ENCODE measurements at regions not wholly inside any gene's neighbourhood (a gene's known extent, or its start where the extent isn't known, plus 50 kb on each side); places are given as distances from the start of the nearest gene placed in this dataset.

GRCh38 chr6:169157197-169158148 lies 96.2 kb downstream of the THBS2 start:
- Mint-ChIP-seq H3K36me3 (no peaks in the 10 kb centered on the region), H3K27me3 (ENCODE audit: low read depth in 3 of 3) (peaks cover 0 to 4% (median 0%) of the 10 kb centered on the region in 3 donors), H3K4me3 (no peak overlapping the region), H3K4me1 (no peaks in the 10 kb centered on the region), H3K27ac (no peak overlapping the region), H3K9me3 (no peaks in the 10 kb centered on the region)
- no peak for DNase-seq

DNA sequence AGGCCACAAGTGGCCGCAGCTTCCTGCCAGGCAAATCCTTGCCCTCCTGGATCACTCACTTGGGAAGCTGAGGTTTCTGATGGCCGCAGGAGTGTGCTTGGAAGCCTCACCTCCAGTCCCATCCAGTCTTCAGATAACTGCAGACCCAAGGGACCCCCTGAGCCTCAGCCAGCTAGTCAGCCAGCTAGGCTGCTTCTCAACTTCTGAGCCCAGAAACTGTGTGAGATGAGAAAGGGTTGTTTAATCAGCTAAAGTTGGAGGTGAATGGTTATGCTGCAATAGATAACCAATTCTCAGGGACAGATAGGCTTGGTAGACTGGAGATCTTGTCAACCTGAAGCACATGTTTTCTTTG lies 96.9 kb downstream of the THBS2 start:
- DNase-seq = no peak
- Mint-ChIP-seq H3K9me3 (no peaks in the 10 kb centered on the region), H3K4me1 (no peaks in the 10 kb centered on the region), H3K36me3 (no peaks in the 10 kb centered on the region), H3K4me3 (no peak overlapping the region), H3K27ac (no peak overlapping the region), H3K27me3 (ENCODE audit: low read depth in 3 of 3) (peaks cover 0 to 4% (median under 1%) of the 10 kb centered on the region in 3 donors)

DNA sequence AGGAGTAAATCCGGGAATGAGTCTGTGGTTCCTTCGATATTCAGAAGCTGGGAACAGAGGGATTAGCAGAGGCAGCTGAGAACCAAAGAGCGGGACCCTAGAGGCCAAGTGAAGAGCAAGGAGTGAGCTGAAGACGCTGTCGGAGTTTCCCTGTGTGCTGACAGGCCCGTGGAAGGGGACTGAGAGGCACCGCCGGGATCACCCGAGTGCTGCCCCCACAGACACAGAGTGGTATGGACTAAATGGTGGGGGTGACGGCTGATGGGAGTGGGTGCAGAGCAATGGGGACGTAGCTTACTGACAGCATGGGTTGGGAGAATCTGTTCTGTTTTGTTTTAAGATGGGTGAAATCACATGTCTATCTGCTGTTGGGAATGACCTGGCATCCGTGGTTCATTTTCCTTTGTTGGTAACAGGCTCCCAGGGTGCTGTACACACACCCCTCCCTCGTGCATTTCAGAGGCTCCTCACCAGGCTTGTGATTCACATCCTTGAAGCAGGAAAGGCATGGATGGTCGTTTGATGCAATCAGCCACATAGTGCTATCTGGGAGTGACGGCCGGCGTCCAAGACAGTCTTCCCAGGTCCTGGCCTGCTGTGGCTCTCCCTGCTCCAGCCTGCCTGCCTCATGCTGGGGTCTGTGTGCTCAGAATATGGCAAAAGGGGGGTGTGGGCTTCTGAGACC lies 97.4 kb downstream of the THBS2 start:
- DNase-seq = no peak
- Mint-ChIP-seq H3K4me3 (no peak overlapping the region), H3K9me3 (no peaks in the 10 kb centered on the region), H3K36me3 (no peaks in the 10 kb centered on the region), H3K4me1 (no peaks in the 10 kb centered on the region), H3K27ac (no peak overlapping the region), H3K27me3 (ENCODE audit: low read depth in 3 of 3) (peaks cover 0 to 7% (median 1%) of the 10 kb centered on the region in 3 donors)

- Mint-ChIP-seq H3K9me3 (peaks cover 0 to under 1% (median under 1%) of the 10 kb centered on the region in 6 donors), H3K27me3 (ENCODE audit: low read depth in 3 of 3) (peaks cover 0 to 7% (median 1%) of the 10 kb centered on the region in 3 donors), H3K36me3 (no peaks in the 10 kb centered on the region), H3K4me3 (no peak overlapping the region), H3K27ac (no peak overlapping the region), H3K4me1 (no peaks in the 10 kb centered on the region)
- no peak for DNase-seq
These were observed 98.2 kb downstream of the THBS2 start for GRCh38 chr6:169155481-169155880.

GRCh38 chr6:169153401-169153800 lies 100.2 kb downstream of the THBS2 start:
- Mint-ChIP-seq H3K4me1 (no peaks in the 10 kb centered on the region), H3K27ac (no peak overlapping the region), H3K36me3 (peaks cover 0 to 4% (median 0%) of the 10 kb centered on the region in 3 donors), H3K27me3 (ENCODE audit: low read depth in 3 of 3) (peaks cover 0 to 10% (median 3%) of the 10 kb centered on the region in 3 donors), H3K9me3 (peaks cover 1 to 8% (median 6%) of the 10 kb centered on the region in 6 donors), H3K4me3 (no peak overlapping the region)
- no peak for DNase-seq

- H3K9me3 Mint-ChIP-seq = peaks cover 1 to 9% (median 7%) of the 10 kb centered on the region in 6 donors
- no peak for DNase-seq
- H3K27ac Mint-ChIP-seq = no peak overlapping the region
- H3K36me3 Mint-ChIP-seq = peaks cover 0 to 4% (median 0%) of the 10 kb centered on the region in 3 donors
- H3K4me1 Mint-ChIP-seq = no peaks in the 10 kb centered on the region
- no peak overlapping the region for H3K4me3 Mint-ChIP-seq
- peaks cover 1 to 5% (median 3%) of the 10 kb centered on the region in 3 donors for H3K27me3 Mint-ChIP-seq (ENCODE audit: low read depth in 3 of 3)
These were observed 107.1 kb downstream of the THBS2 start for GRCh38 chr6:169146521-169146920.

DNA sequence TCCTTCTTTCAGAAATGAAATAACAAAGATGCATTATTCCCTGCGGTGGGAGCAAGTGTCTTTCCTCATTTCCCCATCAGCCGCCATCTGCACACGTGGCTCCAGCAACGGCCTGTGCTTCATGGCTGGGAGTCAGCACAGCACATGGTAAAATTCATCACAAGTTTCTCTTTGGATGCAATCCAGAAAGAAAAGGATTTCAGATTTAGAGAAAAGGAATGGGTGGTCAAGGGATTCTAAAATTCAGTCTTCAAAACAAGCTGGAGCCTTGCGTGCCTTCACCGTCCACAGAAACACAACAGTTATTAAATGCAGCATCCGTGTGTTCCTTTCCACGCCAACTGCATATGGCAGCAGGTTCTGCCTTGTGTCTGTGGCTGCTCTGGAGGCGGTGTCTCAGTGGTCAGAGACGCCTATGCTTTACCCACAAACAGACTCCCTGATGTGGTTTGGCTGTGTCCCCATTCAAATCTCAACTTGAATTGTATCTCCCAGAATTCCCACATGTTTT lies 107.6 kb downstream of the THBS2 start:
- Mint-ChIP-seq H3K36me3 (peaks cover 0 to 4% (median 0%) of the 10 kb centered on the region in 3 donors), H3K4me3 (no peak overlapping the region), H3K9me3 (peaks cover 1 to 9% (median 7%) of the 10 kb centered on the region in 6 donors), H3K27me3 (ENCODE audit: low read depth in 3 of 3) (peaks cover 1 to 3% (median 3%) of the 10 kb centered on the region in 3 donors), H3K27ac (no peak overlapping the region), H3K4me1 (no peaks in the 10 kb centered on the region)
- no peak for DNase-seq

GRCh38 chr6:169145496-169145895 lies 108.2 kb downstream of the THBS2 start:
- Mint-ChIP-seq H3K4me3 (no peak overlapping the region), H3K27ac (no peak overlapping the region), H3K9me3 (peaks cover 1 to 9% (median 7%) of the 10 kb centered on the region in 6 donors)

GRCh38 chr6:169144356-169144755 lies 109.3 kb downstream of the THBS2 start:
- DNase-seq = no peak
- Mint-ChIP-seq H3K27ac (no peak overlapping the region), H3K4me1 (no peaks in the 10 kb centered on the region), H3K9me3 (peaks cover 0 to 4% (median 0%) of the 10 kb centered on the region in 6 donors), H3K27me3 (ENCODE audit: low read depth in 3 of 3) (peaks cover 0 to 3% (median 0%) of the 10 kb centered on the region in 3 donors), H3K36me3 (no peaks in the 10 kb centered on the region), H3K4me3 (no peak overlapping the region)

More at GRCh38 chr6:169145496-169145895, 108.2 kb downstream of the THBS2 start:
- peaks cover 1 to 3% (median 3%) of the 10 kb centered on the region in 3 donors for H3K27me3 Mint-ChIP-seq (ENCODE audit: low read depth in 3 of 3)
- no peaks in the 10 kb centered on the region for H3K4me1 Mint-ChIP-seq
- H3K36me3 Mint-ChIP-seq = peaks cover 0 to 4% (median 0%) of the 10 kb centered on the region in 3 donors
- no peak for DNase-seq

DNA sequence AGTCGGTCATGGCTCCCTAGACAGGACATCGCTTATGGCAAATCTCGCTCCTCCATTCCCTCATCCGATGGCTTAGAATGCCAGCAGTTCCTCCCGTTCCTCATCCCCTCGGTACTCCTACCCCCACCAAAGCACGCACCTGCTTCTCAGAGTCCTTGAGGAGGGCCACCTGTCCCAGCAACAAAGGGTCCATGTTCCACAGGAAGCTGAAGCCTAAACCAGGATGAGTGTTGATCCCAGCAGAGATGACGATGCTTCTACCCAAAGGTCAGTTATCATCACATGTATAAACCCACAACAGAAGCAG lies 111.2 kb downstream of the THBS2 start:
- H3K9me3 Mint-ChIP-seq = peaks cover 0 to 4% (median 0%) of the 10 kb centered on the region in 6 donors
- no peak for DNase-seq
- no peaks in the 10 kb centered on the region for H3K36me3 Mint-ChIP-seq
- H3K27me3 Mint-ChIP-seq (ENCODE audit: low read depth in 3 of 3) = peaks cover 0 to 2% (median 1%) of the 10 kb centered on the region in 3 donors
- H3K27ac Mint-ChIP-seq = no peak overlapping the region
- H3K4me3 Mint-ChIP-seq = no peak overlapping the region
- no peaks in the 10 kb centered on the region for H3K4me1 Mint-ChIP-seq

DNA sequence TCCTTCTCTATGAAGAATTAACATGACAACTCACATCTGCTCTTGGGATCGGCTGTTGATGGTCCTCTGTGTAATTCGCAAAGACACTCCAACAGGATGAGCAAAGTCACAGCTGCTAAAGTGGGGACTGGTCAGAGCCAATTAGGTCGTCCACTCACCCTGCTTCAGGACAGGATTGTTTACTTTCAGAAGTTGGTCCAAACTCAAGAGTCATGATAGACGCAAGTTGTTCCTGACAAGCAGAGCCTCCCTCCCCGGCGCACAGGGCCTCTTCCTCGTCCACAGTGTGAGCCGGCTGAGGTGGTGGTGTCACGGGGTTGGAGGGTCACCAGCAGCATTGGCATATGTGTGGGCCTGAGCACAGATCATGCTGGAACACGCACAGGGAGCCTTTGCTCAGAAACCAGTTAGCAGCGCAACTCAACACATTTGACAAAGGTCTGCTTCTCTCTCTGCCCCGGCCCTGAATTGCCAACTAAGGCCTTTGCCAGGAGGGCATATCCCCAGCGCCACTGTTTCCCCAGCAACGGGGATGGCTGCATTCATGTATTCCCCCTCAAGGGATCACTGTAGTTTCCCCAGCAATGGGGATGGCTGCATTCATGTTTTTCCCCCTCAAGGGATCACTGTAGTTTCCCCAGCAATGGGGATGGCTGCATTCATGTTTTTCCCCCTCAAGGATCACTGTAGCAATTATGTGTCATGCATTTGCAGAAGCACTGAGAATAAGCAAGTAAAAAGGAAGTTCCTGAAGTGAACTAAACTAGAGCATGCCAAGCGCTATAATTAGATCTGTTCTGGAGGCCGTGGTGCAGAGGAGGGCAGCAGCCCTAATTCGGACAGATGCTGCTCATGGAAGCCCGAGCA lies 111.7 kb downstream of the THBS2 start:
- DNase-seq = no peak
- no peak overlapping the region for H3K27ac Mint-ChIP-seq
- H3K27me3 Mint-ChIP-seq (ENCODE audit: low read depth in 3 of 3) = peaks cover 1 to 3% (median 1%) of the 10 kb centered on the region in 3 donors
- no peaks in the 10 kb centered on the region for H3K36me3 Mint-ChIP-seq
- no peaks in the 10 kb centered on the region for H3K4me1 Mint-ChIP-seq
- peaks cover 0 to 2% (median 0%) of the 10 kb centered on the region in 6 donors for H3K9me3 Mint-ChIP-seq
- no peak overlapping the region for H3K4me3 Mint-ChIP-seq

GRCh38 chr6:169140986-169141495 lies 112.6 kb downstream of the THBS2 start:
- Mint-ChIP-seq H3K9me3 (no peaks in the 10 kb centered on the region), H3K4me3 (no peak overlapping the region), H3K36me3 (no peaks in the 10 kb centered on the region), H3K27ac (no peak overlapping the region), H3K27me3 (ENCODE audit: low read depth in 3 of 3) (peaks cover 1 to 3% (median 3%) of the 10 kb centered on the region in 3 donors), H3K4me1 (no peaks in the 10 kb centered on the region)
- no peak for DNase-seq
